ENCODE measurements at regions not wholly inside any gene's neighbourhood (a gene's known extent, or its start where the extent isn't known, plus 50 kb on each side); places are given as distances from the start of the nearest gene placed in this dataset.

GRCh38 chr16:85165781-85166180 lies 53.5 kb upstream of the CIBAR2 start:
- no peak overlapping the region for H3K27ac ChIP-seq
- no peaks in the 10 kb centered on the region for H3K9me2 ChIP-seq (ENCODE audit: insufficient read depth)
- peaks cover 22% of the 10 kb centered on the region for H3F3A ChIP-seq (ENCODE audit: insufficient read depth)
- no peaks in the 10 kb centered on the region for H4K20me1 ChIP-seq (ENCODE audit: insufficient read depth)
- in situ Hi-C loops (cut with MboI): no loop called here
- WGBS, 2 experiments (ENCODE audit: low coverage in 1 of 2, low lambda C conversion rate in 2 of 2, missing lambda C conversion rate in 2 of 2): 86 to 90% methylated on average over 7 of the region's 7 CpGs
- no peaks in the 10 kb centered on the region for H3K27me3 ChIP-seq (replicated peaks; ENCODE audit: insufficient read depth)
- DNase-seq: no peak
- no peaks in the 10 kb centered on the region for H3K9me3 ChIP-seq (ENCODE audit: low read depth)
- no peak overlapping the region for H2AFZ ChIP-seq
- no peaks in the 10 kb centered on the region for H3K36me3 ChIP-seq (ENCODE audit: low read depth)
- H3K79me2 ChIP-seq (ENCODE audit: insufficient read depth): peaks cover 12% of the 10 kb centered on the region
- no peak overlapping the region for H3K4me3 ChIP-seq
- TF ChIP-seq EZH2 (IDR thresholded peaks at IDR 0.05; ENCODE audit: insufficient read depth, poor library complexity, severe bottlenecking): no peak
- TF ChIP-seq EZH2phosphoT487 (IDR thresholded peaks at IDR 0.05; ENCODE audit: insufficient read depth, low read depth): no peak
- H3K4me1 ChIP-seq (ENCODE audit: insufficient read depth): peaks cover 17% of the 10 kb centered on the region
- no peak overlapping the region for H3K4me2 ChIP-seq (ENCODE audit: unreplicated experiment)
- no peak overlapping the region for H3K9ac ChIP-seq

GRCh38 chr16:85166281-85166680 lies 54.0 kb upstream of the CIBAR2 start:
- Histone ChIP-seq H2AFZ (no peak overlapping the region), H3K79me2 (ENCODE audit: insufficient read depth) (peaks cover 17% of the 10 kb centered on the region), H3K27ac (no peak overlapping the region), H3K9me3 (ENCODE audit: low read depth) (no peaks in the 10 kb centered on the region), H3K4me2 (ENCODE audit: unreplicated experiment) (no peak overlapping the region), H3K9ac (no peak overlapping the region), H3K27me3 (replicated peaks; ENCODE audit: insufficient read depth) (no peaks in the 10 kb centered on the region), H3K9me2 (ENCODE audit: insufficient read depth) (no peaks in the 10 kb centered on the region), H3K4me3 (no peak overlapping the region), H4K20me1 (ENCODE audit: insufficient read depth) (no peaks in the 10 kb centered on the region), H3F3A (ENCODE audit: insufficient read depth) (peaks cover 17% of the 10 kb centered on the region), H3K4me1 (ENCODE audit: insufficient read depth) (peaks cover 13% of the 10 kb centered on the region), H3K36me3 (ENCODE audit: low read depth) (no peaks in the 10 kb centered on the region)
- TF ChIP-seq EZH2phosphoT487 (IDR thresholded peaks at IDR 0.05; ENCODE audit: insufficient read depth, low read depth): no peak
- no peak for TF ChIP-seq EZH2 (IDR thresholded peaks at IDR 0.05; ENCODE audit: insufficient read depth, poor library complexity, severe bottlenecking)
- in situ Hi-C loops (cut with MboI): no loop called here
- WGBS, 2 experiments (ENCODE audit: low coverage in 1 of 2, low lambda C conversion rate in 2 of 2, missing lambda C conversion rate in 2 of 2): 58 to 70% methylated on average over 7 of the region's 7 CpGs
- no peak for DNase-seq

- Histone ChIP-seq H3K79me2 (ENCODE audit: insufficient read depth) (peaks cover 24% of the 10 kb centered on the region), H2AFZ (no peak overlapping the region), H3K9me3 (ENCODE audit: low read depth) (no peaks in the 10 kb centered on the region), H3K36me3 (ENCODE audit: low read depth) (no peaks in the 10 kb centered on the region), H3K9me2 (ENCODE audit: insufficient read depth) (no peaks in the 10 kb centered on the region), H3K27me3 (replicated peaks; ENCODE audit: insufficient read depth) (no peaks in the 10 kb centered on the region), H3K9ac (no peak overlapping the region), H3F3A (ENCODE audit: insufficient read depth) (peaks cover 16% of the 10 kb centered on the region), H3K4me3 (no peak overlapping the region), H3K27ac (no peak overlapping the region), H3K4me2 (ENCODE audit: unreplicated experiment) (no peak overlapping the region), H3K4me1 (ENCODE audit: insufficient read depth) (peaks cover 11% of the 10 kb centered on the region), H4K20me1 (ENCODE audit: insufficient read depth) (no peaks in the 10 kb centered on the region)
- TF ChIP-seq EZH2phosphoT487 (IDR thresholded peaks at IDR 0.05; ENCODE audit: insufficient read depth, low read depth) (no peak), EZH2 (IDR thresholded peaks at IDR 0.05; ENCODE audit: insufficient read depth, poor library complexity, severe bottlenecking) (no peak)
- in situ Hi-C loops (cut with MboI): no loop called here
- DNase-seq: no peak
- WGBS, 2 experiments (ENCODE audit: low coverage in 1 of 2, low lambda C conversion rate in 2 of 2, missing lambda C conversion rate in 2 of 2): 94 to 97% methylated on average over 22 of the region's 22 CpGs
Measured at GRCh38 chr16:85166699-85167588, 54.7 kb upstream of the CIBAR2 start.

GRCh38 chr16:85167589-85168537 lies 55.6 kb upstream of the CIBAR2 start:
- DNase-seq: no peak
- Histone ChIP-seq H3K36me3 (ENCODE audit: low read depth) (no peaks in the 10 kb centered on the region), H3K9me3 (ENCODE audit: low read depth) (no peaks in the 10 kb centered on the region), H3K79me2 (ENCODE audit: insufficient read depth) (peaks cover 32% of the 10 kb centered on the region), H3K4me1 (ENCODE audit: insufficient read depth) (peaks cover 5% of the 10 kb centered on the region), H3K9ac (no peak overlapping the region), H3F3A (ENCODE audit: insufficient read depth) (peaks cover 23% of the 10 kb centered on the region), H3K9me2 (ENCODE audit: insufficient read depth) (no peaks in the 10 kb centered on the region), H3K27ac (no peak overlapping the region), H3K4me3 (no peak overlapping the region), H3K27me3 (replicated peaks; ENCODE audit: insufficient read depth) (no peaks in the 10 kb centered on the region), H3K4me2 (ENCODE audit: unreplicated experiment) (no peak overlapping the region), H2AFZ (no peak overlapping the region), H4K20me1 (ENCODE audit: insufficient read depth) (no peaks in the 10 kb centered on the region)
- TF ChIP-seq EZH2 (IDR thresholded peaks at IDR 0.05; ENCODE audit: insufficient read depth, poor library complexity, severe bottlenecking) (no peak), EZH2phosphoT487 (IDR thresholded peaks at IDR 0.05; ENCODE audit: insufficient read depth, low read depth) (no peak)
- in situ Hi-C loops (cut with MboI): no loop called here
- WGBS, 2 experiments (ENCODE audit: low coverage in 1 of 2, low lambda C conversion rate in 2 of 2, missing lambda C conversion rate in 2 of 2): 88 to 89% methylated on average over 22 of the region's 22 CpGs
